ENCODE measurements at regions not wholly inside any gene's neighbourhood (a gene's known extent, or its start where the extent isn't known, plus 50 kb on each side); places are given as distances from the start of the nearest gene placed in this dataset.

- no peaks in the 10 kb centered on the region for H3K27me3 ChIP-seq (ENCODE audit: insufficient read depth, insufficient read length)
- no peaks in the 10 kb centered on the region for H3K4me1 ChIP-seq (ENCODE audit: insufficient read depth, insufficient read length)
- peaks cover 12% of the 10 kb centered on the region; the same call in 1 of the 2 replicates for H3K9me3 ChIP-seq (ENCODE audit: insufficient read depth, low read length)
- TF ChIP-seq ZNF274 (IDR thresholded peaks at IDR 0.05; ENCODE audit: low read depth, low read length): no peak
- no peak for TF ChIP-seq SUZ12 (IDR thresholded peaks at IDR 0.05; ENCODE audit: extremely low read depth, insufficient read depth, insufficient read length)
- TF ChIP-seq YY1 (IDR thresholded peaks at IDR 0.05; ENCODE audit: insufficient read depth, insufficient read length): no peak
- no peak for DNase-seq (ENCODE audit: low read depth, low spot score)
- H3K36me3 ChIP-seq (ENCODE audit: insufficient read depth, insufficient read length, low read length): no peaks in the 10 kb centered on the region
- no peak overlapping the region for H3K9ac ChIP-seq (ENCODE audit: insufficient read length, low read depth)
- H3K4me3 ChIP-seq (ENCODE audit: insufficient read length, low read depth): no peak overlapping the region
Measured at GRCh38 chr5:64050296-64050695, 88.1 kb upstream of the HTR1A start.

- no peak overlapping the region for H3K4me3 ChIP-seq (ENCODE audit: insufficient read length, low read depth)
- H3K9me3 ChIP-seq (ENCODE audit: insufficient read depth, low read length): peaks cover 12% of the 10 kb centered on the region; the same call in 1 of the 2 replicates
- no peaks in the 10 kb centered on the region for H3K4me1 ChIP-seq (ENCODE audit: insufficient read depth, insufficient read length)
- TF ChIP-seq SUZ12 (IDR thresholded peaks at IDR 0.05; ENCODE audit: extremely low read depth, insufficient read depth, insufficient read length): no peak
- TF ChIP-seq ZNF274 (IDR thresholded peaks at IDR 0.05; ENCODE audit: low read depth, low read length): no peak
- no peaks in the 10 kb centered on the region for H3K27me3 ChIP-seq (ENCODE audit: insufficient read depth, insufficient read length)
- H3K36me3 ChIP-seq (ENCODE audit: insufficient read depth, insufficient read length, low read length): no peaks in the 10 kb centered on the region
- DNase-seq (ENCODE audit: low read depth, low spot score): no peak
- no peak overlapping the region for H3K9ac ChIP-seq (ENCODE audit: insufficient read length, low read depth)
Measured at GRCh38 chr5:64040490-64040889, 78.2 kb upstream of the HTR1A start.

GRCh38 chr5:64026493-64026892 is 64.2 kb upstream of the HTR1A start:
- no peak for DNase-seq (ENCODE audit: low read depth, low spot score)
- no peak overlapping the region for H3K4me3 ChIP-seq (ENCODE audit: insufficient read length, low read depth)
- no peaks in the 10 kb centered on the region for H3K36me3 ChIP-seq (ENCODE audit: insufficient read depth, insufficient read length, low read length)
- no peaks in the 10 kb centered on the region for H3K27me3 ChIP-seq (ENCODE audit: insufficient read depth, insufficient read length)
- no peak overlapping the region for H3K9ac ChIP-seq (ENCODE audit: insufficient read length, low read depth)
- H3K9me3 ChIP-seq (ENCODE audit: insufficient read depth, low read length): no peaks in the 10 kb centered on the region
- TF ChIP-seq ZNF274 (IDR thresholded peaks at IDR 0.05; ENCODE audit: low read depth, low read length) (no peak), YY1 (IDR thresholded peaks at IDR 0.05; ENCODE audit: insufficient read depth, insufficient read length) (no peak), SUZ12 (IDR thresholded peaks at IDR 0.05; ENCODE audit: extremely low read depth, insufficient read depth, insufficient read length) (no peak)
- no peaks in the 10 kb centered on the region for H3K4me1 ChIP-seq (ENCODE audit: insufficient read depth, insufficient read length)

- no peak for TF ChIP-seq YY1 (IDR thresholded peaks at IDR 0.05; ENCODE audit: insufficient read depth, insufficient read length)
- no peak for TF ChIP-seq ZNF274 (IDR thresholded peaks at IDR 0.05; ENCODE audit: low read depth, low read length)
- TF ChIP-seq SUZ12 (IDR thresholded peaks at IDR 0.05; ENCODE audit: extremely low read depth, insufficient read depth, insufficient read length): no peak
- Histone ChIP-seq H3K9me3 (ENCODE audit: insufficient read depth, low read length) (no peaks in the 10 kb centered on the region), H3K4me1 (ENCODE audit: insufficient read depth, insufficient read length) (no peaks in the 10 kb centered on the region), H3K27me3 (ENCODE audit: insufficient read depth, insufficient read length) (no peaks in the 10 kb centered on the region), H3K36me3 (ENCODE audit: insufficient read depth, insufficient read length, low read length) (no peaks in the 10 kb centered on the region), H3K9ac (ENCODE audit: insufficient read length, low read depth) (no peak overlapping the region), H3K4me3 (ENCODE audit: insufficient read length, low read depth) (no peak overlapping the region)
- no peak for DNase-seq (ENCODE audit: low read depth, low spot score)
Measured at GRCh38 chr5:64019746-64020145, 57.5 kb upstream of the HTR1A start.

GRCh38 chr5:64018966-64019365 is 56.7 kb upstream of the HTR1A start:
- no peak overlapping the region for H3K4me3 ChIP-seq (ENCODE audit: insufficient read length, low read depth)
- H3K9ac ChIP-seq (ENCODE audit: insufficient read length, low read depth): no peak overlapping the region
- DNase-seq (ENCODE audit: low read depth, low spot score): no peak
- H3K9me3 ChIP-seq (ENCODE audit: insufficient read depth, low read length): no peaks in the 10 kb centered on the region
- H3K4me1 ChIP-seq (ENCODE audit: insufficient read depth, insufficient read length): no peaks in the 10 kb centered on the region
- no peak for TF ChIP-seq YY1 (IDR thresholded peaks at IDR 0.05; ENCODE audit: insufficient read depth, insufficient read length)
- no peak for TF ChIP-seq SUZ12 (IDR thresholded peaks at IDR 0.05; ENCODE audit: extremely low read depth, insufficient read depth, insufficient read length)
- no peak for TF ChIP-seq ZNF274 (IDR thresholded peaks at IDR 0.05; ENCODE audit: low read depth, low read length)
- H3K36me3 ChIP-seq (ENCODE audit: insufficient read depth, insufficient read length, low read length): no peaks in the 10 kb centered on the region
- no peaks in the 10 kb centered on the region for H3K27me3 ChIP-seq (ENCODE audit: insufficient read depth, insufficient read length)

- H3K4me1 ChIP-seq (ENCODE audit: insufficient read depth, insufficient read length): no peaks in the 10 kb centered on the region
- DNase-seq (ENCODE audit: low read depth, low spot score): no peak
- H3K9ac ChIP-seq (ENCODE audit: insufficient read length, low read depth): no peak overlapping the region
- H3K27me3 ChIP-seq (ENCODE audit: insufficient read depth, insufficient read length): no peaks in the 10 kb centered on the region
- no peak overlapping the region for H3K4me3 ChIP-seq (ENCODE audit: insufficient read length, low read depth)
- H3K9me3 ChIP-seq (ENCODE audit: insufficient read depth, low read length): no peaks in the 10 kb centered on the region
- no peaks in the 10 kb centered on the region for H3K36me3 ChIP-seq (ENCODE audit: insufficient read depth, insufficient read length, low read length)
- no peak for TF ChIP-seq YY1 (IDR thresholded peaks at IDR 0.05; ENCODE audit: insufficient read depth, insufficient read length)
- no peak for TF ChIP-seq ZNF274 (IDR thresholded peaks at IDR 0.05; ENCODE audit: low read depth, low read length)
- TF ChIP-seq SUZ12 (IDR thresholded peaks at IDR 0.05; ENCODE audit: extremely low read depth, insufficient read depth, insufficient read length): no peak
Measured at GRCh38 chr5:64015824-64016223, 53.6 kb upstream of the HTR1A start.

Measured in NT2/D1 (cell line).